Parathyroid adenoma (tissue), 2 donors: ENCODE measurements at regions not wholly inside any gene's neighbourhood (a gene's known extent, or its start where the extent isn't known, plus 50 kb on each side); places are given as distances from the start of the nearest gene placed in this dataset.

Experiments used
- H2AFZ ChIP-seq: fragments of 300-600 bp; sonication (generic); one replicate; pipeline ENCODE4 v1.7.0; 2017; ENCODE audit warnings: antibody characterized with exemption, mild to moderate bottlenecking
- H3K27ac ChIP-seq: fragments of 300-600 bp; sonication (generic); one replicate; pipeline ENCODE4 v1.7.0; 2017
- H3K27me3 ChIP-seq: fragments of 300-600 bp; sonication (generic); one replicate; pipeline ENCODE4 v1.7.0; 2017; ENCODE audit warnings: low read length; ENCODE audit not compliant: control insufficient read depth, insufficient read depth
- H3K36me3 ChIP-seq: fragments of 300-600 bp; sonication (generic); one replicate; pipeline ENCODE4 v1.7.0; 2017; ENCODE audit warnings: low read length; ENCODE audit not compliant: control insufficient read depth, insufficient read depth
- H3K4me1 ChIP-seq: fragments of 300-600 bp; sonication (generic); one replicate; pipeline ENCODE4 v1.7.0; 2017; ENCODE audit warnings: control low read depth
- H3K4me2 ChIP-seq: fragments of 300-600 bp; sonication (generic); one replicate; pipeline ENCODE4 v1.7.0; 2017; ENCODE audit warnings: low read length
- H3K4me3 ChIP-seq: fragments of 300-600 bp; sonication (generic); one replicate; pipeline ENCODE4 v1.7.0; 2017; ENCODE audit warnings: low read depth, low read length
- H3K79me2 ChIP-seq: fragments of 300-600 bp; sonication (generic); one replicate; pipeline ENCODE4 v1.7.0; 2017; ENCODE audit warnings: control low read depth
- H3K9ac ChIP-seq: fragments of 300-600 bp; sonication (generic); one replicate; pipeline ENCODE4 v1.7.0; 2017; ENCODE audit warnings: mild to moderate bottlenecking
- H3K9me3 ChIP-seq: fragments of 300-600 bp; sonication (generic); one replicate; pipeline ENCODE4 v1.7.0; 2017; ENCODE audit warnings: low read length; ENCODE audit not compliant: control insufficient read depth
- TF ChIP-seq, protein P1 (sequence below): fragments of 300-600 bp; sonication (generic); IDR thresholded peaks from one replicate; pipeline ENCODE4 v1.7.0; 2017; ENCODE audit warnings: antibody characterized with exemption, mild to moderate bottlenecking
- donor health status: primary hyperparathyroidism.

DNA sequence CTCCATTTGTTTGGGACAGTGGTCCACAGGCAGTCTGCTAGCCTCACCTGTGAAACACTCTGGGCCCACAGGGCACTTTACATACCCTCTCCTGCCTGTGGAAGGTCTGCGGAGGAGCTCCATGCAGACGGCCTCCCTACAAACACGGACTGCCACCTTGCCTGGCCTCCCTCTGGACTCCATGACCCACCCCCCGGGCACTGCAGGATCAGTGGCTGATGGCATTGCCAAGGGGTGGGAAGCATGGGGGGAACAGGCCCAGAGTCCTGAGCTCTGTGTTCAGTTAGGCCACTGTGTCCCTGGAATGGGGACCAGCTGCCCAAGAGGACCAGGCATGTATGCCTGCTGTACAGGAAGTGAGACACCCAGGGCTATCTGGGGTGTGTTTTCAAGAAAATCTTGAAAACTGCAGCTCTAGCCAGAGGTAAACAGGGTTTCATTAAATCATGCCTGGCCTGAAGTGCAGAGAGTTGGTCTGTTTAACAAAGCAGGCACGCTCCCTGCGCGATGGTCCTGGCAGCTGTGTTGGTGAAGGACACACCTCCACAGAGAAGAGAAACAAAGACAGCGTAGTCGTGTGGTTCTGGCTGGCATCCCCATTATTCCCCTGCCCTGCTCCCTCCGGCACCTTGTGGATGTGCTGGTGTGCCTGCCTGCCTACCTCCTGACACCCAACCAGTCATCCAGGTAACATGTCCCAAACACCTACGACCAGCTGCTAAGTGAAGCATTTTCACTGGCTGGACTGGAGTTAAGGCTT, 470.8 kb upstream of the ZMIZ1 start:
- no peak overlapping the region for H3K27ac ChIP-seq
- no peak overlapping the region for H3K4me2 ChIP-seq
- H3K27me3 ChIP-seq: no peaks in the 10 kb centered on the region
- H3K79me2 ChIP-seq: no peaks in the 10 kb centered on the region
- no peaks in the 10 kb centered on the region for H3K4me1 ChIP-seq
- H3K36me3 ChIP-seq: no peaks in the 10 kb centered on the region
- no peak overlapping the region for H2AFZ ChIP-seq
- H3K9ac ChIP-seq: no peak overlapping the region
- TF ChIP-seq, protein P1, sequence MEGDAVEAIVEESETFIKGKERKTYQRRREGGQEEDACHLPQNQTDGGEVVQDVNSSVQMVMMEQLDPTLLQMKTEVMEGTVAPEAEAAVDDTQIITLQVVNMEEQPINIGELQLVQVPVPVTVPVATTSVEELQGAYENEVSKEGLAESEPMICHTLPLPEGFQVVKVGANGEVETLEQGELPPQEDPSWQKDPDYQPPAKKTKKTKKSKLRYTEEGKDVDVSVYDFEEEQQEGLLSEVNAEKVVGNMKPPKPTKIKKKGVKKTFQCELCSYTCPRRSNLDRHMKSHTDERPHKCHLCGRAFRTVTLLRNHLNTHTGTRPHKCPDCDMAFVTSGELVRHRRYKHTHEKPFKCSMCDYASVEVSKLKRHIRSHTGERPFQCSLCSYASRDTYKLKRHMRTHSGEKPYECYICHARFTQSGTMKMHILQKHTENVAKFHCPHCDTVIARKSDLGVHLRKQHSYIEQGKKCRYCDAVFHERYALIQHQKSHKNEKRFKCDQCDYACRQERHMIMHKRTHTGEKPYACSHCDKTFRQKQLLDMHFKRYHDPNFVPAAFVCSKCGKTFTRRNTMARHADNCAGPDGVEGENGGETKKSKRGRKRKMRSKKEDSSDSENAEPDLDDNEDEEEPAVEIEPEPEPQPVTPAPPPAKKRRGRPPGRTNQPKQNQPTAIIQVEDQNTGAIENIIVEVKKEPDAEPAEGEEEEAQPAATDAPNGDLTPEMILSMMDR: no peak
- no peak overlapping the region for H3K4me3 ChIP-seq
- H3K9me3 ChIP-seq: no peaks in the 10 kb centered on the region

DNA sequence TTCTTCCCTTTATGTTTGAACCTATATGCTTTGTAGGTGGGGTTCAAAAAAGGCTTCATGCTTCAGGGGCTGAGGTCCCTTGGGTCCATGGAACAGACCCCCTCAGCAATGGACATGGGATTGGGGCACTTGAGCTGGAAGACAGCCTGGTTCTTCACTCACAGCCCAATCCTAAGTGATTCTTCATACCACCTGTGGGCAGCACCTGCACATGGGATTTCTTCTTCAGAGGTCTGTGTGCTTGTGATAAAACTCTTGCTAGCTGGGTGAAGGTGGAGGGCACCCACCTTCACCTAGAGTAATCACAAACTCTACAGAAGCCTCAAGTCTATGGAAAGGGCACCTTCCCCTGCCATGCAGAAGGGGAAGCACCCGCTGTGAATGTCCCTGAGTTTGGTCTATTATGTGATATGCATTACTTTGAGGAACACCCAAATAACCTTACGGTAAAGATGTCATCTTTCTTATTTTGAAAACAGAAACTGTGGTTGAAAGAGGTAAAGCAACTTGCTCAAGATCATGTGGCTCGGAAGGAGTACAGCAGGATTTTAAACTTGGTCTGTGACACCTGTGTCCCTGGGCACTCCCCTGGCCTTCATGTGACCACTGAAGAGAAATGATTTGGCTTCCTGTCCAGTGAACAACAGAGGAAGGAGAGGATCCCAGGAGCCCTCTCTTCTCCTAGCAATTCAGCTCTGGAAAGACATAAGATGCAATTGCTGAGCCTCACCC, 469.5 kb upstream of the ZMIZ1 start:
- TF ChIP-seq, protein P1: no peak
- H2AFZ ChIP-seq: no peak overlapping the region
- H3K4me2 ChIP-seq: no peak overlapping the region

DNA sequence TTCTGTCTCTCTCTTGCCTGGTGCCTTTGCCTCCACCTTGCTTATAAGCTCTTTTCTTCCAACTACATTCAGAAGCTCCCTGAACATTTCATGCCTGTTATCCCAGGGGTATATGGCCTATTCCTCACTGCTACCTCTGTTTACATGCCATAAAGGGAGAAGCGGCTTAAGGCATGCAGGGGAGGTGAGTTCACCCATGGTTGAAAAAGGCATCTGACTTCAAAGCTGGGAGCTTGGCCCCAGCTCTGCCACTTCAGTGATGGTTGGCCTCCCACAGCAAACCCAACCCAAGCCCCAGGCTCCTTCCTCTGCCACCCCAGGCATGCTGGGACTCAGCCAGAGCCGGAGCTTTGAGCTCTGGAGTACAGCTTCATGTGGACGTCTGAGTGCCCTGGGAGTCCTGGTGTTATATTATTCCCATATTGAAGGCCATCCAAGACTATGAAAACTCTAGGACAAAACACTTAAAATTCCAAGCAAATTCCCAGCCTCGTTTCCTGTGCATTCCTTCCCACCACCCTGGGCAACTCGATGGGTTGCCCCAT, 468.6 kb upstream of the ZMIZ1 start:
- TF ChIP-seq, protein P1: no peak
- no peak overlapping the region for H3K4me2 ChIP-seq
- no peak overlapping the region for H3K4me3 ChIP-seq
- no peaks in the 10 kb centered on the region for H3K79me2 ChIP-seq
- no peak overlapping the region for H3K27ac ChIP-seq
- H3K9ac ChIP-seq: no peak overlapping the region
- H3K27me3 ChIP-seq: no peaks in the 10 kb centered on the region
- no peak overlapping the region for H2AFZ ChIP-seq
- no peaks in the 10 kb centered on the region for H3K4me1 ChIP-seq
- no peaks in the 10 kb centered on the region for H3K36me3 ChIP-seq
- no peaks in the 10 kb centered on the region for H3K9me3 ChIP-seq

More for the DNA sequence above, 469.5 kb upstream of the ZMIZ1 start:
- no peaks in the 10 kb centered on the region for H3K36me3 ChIP-seq
- H3K4me1 ChIP-seq: no peaks in the 10 kb centered on the region
- no peaks in the 10 kb centered on the region for H3K27me3 ChIP-seq
- no peak overlapping the region for H3K9ac ChIP-seq
- H3K27ac ChIP-seq: no peak overlapping the region
- H3K4me3 ChIP-seq: no peak overlapping the region
- no peaks in the 10 kb centered on the region for H3K79me2 ChIP-seq
- H3K9me3 ChIP-seq: no peaks in the 10 kb centered on the region

DNA sequence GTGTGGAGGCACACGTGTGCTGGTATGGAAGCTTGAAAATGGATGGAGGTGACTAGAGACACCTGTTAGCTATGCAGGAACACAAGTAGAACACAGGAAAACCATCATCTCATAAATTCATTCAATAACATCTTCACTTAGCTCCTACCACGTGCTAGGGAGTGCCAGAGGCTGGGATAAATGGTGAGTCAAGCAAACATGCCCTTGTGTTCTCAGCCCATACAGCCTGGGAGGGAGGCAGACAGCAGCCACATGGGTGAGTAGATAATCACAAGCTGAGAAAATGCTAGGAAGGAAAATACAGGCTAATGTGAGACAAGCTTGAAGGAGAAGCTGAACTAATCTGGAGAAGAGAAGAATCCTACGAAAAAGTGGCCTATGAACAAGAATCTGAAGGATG, 468.0 kb upstream of the ZMIZ1 start:
- TF ChIP-seq, protein P1: no peak
- no peak overlapping the region for H3K9ac ChIP-seq
- H3K4me2 ChIP-seq: no peak overlapping the region
- no peak overlapping the region for H3K4me3 ChIP-seq
- no peaks in the 10 kb centered on the region for H3K9me3 ChIP-seq
- H3K79me2 ChIP-seq: no peaks in the 10 kb centered on the region
- no peaks in the 10 kb centered on the region for H3K4me1 ChIP-seq
- H3K27me3 ChIP-seq: no peaks in the 10 kb centered on the region
- no peak overlapping the region for H2AFZ ChIP-seq
- no peak overlapping the region for H3K27ac ChIP-seq
- no peaks in the 10 kb centered on the region for H3K36me3 ChIP-seq
